CD4-positive, alpha-beta T cell treated with Interleukin-1 beta for 1 hour (primary cell): ENCODE measurements at regions not wholly inside any gene's neighbourhood (a gene's known extent, or its start where the extent isn't known, plus 50 kb on each side); places are given as distances from the start of the nearest gene placed in this dataset.

Experiments used
- DNase-seq, 2 donors: peaks; one replicate each; pipeline ENCODE4 v3.0.0-alpha.2; 2020 to 2022

- no peak for DNase-seq
Measured at GRCh38 chr12:102573237-102573636, 92.9 kb upstream of the IGF1 start.

- DNase-seq, result no peak
Measured at GRCh38 chr12:102571889-102572288, 91.5 kb upstream of the IGF1 start.

DNA sequence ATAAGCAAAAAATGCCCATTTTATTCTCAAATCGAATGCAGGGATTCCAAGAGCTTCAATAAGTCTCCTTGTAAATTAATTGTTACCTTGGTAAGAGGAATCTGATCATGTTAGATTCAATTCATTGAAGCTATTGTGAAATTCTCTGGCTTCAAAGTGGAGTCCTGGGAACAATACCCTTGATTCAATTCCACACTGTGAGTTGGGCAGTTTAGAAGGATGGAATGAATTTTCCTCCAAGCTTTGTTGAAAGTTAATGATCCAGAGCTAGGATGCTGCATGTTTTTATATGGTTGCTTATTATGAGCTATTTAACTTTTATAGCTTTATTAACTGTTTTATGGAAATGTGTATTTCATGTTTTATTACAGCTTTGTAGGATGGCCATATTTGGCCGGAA, 89.9 kb upstream of the IGF1 start:
- no peak for DNase-seq

DNA sequence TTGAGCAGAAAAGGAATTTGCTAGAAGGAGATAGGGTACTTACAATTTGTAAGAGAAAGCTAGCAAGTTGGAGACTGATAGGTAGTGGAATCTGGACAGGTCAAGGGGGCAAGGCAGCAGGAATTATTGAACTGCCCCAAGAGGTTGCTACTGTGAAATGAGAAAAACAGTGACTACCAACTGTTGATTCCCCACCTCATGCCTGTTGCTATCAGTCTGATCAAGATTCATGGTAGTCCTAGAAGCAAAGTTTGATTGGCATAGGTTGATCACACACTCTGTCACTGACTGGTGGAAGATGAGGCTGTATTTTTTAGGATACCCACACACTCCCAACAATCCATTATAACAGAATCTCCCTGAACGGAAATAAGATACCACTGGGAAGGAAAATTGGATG, 89.4 kb upstream of the IGF1 start:
- no peak for DNase-seq

- DNase-seq, result no peak
Measured at GRCh38 chr12:102568276-102568675, 87.9 kb upstream of the IGF1 start.

GRCh38 chr12:102567031-102567985, 86.9 kb upstream of the IGF1 start:
- no peak for DNase-seq

DNA sequence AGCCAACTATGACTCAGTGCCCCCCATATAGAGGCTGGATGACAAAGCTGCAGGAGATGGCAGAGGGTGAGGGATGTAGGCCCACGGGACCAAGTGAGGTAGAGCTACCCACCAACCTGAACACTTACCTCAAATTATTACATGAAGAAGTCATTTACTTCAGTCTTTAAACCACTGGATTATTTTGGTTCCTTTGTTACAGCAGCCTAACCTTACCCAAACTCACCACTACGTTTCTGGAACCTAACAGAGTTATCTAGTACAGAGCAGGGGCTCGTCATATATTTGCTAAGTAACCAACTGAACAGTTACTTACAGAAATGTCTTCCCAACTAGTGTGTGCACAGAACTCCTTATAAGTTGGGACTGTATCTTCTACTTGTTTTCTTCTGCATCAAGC, 85.2 kb upstream of the IGF1 start:
- no peak for DNase-seq

GRCh38 chr12:102564026-102564425, 83.7 kb upstream of the IGF1 start:
- no peak for DNase-seq

GRCh38 chr12:102562836-102563425, 82.6 kb upstream of the IGF1 start:
- DNase-seq, result no peak

- DNase-seq, result no peak
Measured at GRCh38 chr12:102551186-102551585, 70.8 kb upstream of the IGF1 start.

DNA sequence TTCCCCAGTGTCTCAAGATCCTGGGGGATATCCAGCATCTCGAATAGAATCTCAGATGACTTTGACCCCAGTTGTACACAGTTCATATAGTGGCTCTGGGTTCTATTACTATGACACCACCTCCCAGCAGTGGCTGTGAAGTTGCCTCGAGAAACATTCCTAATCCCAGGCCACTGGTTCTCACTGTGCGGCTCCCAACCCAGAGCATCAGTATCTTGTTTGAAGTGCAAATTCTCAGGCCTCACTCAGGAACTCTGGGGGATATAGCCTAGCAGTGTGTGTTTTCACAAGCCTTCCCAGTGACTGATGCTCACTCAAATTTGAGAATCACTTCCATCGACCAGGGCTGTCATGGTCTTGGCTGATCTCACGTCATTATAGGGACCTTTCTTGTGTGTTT, 69.3 kb upstream of the IGF1 start:
- DNase-seq, result no peak

DNA sequence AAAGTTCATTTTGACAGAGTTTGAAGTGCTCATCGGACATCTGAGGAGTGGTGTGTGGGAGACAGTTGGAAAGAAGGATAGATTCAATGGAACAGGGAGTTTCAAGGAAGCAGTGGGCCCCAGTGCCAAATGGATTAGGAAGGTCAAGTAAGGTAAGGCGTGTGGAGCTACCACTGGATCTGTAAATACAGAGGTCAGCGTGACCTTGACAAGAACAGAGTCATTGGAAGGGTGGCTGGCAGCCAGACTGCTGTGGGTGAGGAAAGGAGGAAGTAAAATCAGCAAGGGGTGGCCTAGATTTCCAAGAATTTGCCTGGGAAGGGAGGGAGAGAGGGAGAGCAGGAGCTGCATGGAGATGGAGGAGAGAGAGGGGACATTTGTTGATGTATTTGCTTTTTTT, 68.2 kb upstream of the IGF1 start:
- no peak for DNase-seq

DNA sequence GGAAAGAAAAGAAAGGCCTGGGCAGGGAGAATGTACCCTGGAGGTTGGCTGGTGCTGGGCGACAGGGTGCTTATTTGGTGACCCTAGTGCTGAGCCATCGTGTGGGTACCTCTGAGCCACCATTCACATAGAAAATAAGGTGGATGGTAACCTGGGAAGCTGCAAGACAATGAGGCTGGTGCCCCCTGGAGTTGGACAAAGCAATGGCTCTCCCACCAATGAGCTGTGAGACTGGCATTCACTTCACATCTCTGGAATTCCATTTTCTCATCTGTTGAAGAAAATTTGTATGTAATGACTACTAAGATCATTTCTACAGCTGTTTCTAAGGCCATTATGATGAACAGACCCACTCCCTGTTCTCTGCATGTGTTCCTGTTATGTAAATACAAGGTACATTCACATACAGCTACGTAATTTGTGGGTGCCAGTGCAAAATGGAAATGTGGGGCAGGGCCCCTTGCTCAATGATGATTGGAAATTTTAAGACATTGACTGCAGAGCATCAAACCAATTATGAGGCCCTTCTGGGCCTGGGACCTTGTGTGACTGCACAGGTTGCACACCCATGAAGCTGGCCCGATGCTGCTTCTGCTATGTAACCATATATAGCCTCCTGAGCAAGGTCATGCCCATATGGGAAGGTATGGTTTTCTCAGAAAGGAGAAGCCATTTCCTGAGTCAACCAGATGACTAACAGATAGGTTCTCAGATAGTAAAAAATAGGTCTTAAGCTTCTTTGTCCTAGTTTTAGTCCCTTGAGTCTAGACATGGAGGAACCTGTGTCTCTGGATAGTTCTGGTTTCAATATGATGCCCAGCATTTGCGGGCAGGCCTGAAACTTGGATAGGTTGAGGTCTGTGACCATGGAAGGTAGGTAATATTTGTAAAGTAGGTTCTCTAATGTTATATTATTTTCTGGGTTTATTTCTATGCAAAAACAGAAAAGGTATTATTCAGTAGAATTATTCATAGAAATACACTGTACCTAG, 63.4 kb upstream of the IGF1 start:
- no peak for DNase-seq

DNA sequence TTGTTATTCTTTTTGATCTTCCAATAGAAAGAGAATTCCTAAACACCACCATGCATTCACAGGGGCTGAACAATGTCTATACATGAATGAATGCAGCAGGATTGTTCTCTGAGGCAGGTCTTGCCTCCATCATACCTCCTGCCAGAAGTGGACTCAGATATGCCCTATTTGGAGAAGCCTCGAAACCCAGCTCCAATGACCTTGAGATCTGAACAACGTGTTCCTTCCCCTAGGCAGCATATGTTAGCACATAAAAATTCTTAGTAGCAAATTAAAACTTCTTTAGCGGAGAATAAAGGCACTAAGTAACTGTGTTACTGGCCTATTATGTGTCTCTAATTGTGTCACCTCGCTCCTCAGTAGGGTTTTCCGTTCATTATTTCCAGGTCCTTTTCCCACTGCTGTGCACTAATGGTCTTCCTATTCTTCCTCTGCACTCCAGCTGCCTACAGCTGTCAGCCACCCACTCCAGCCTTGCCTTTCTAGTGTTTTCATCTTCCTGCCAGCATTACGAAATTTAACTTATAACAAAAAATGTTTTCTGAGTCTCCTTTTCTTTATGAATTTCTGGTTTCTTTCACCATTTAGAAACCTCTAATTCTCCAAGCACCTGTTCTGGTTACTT, 62.6 kb upstream of the IGF1 start:
- DNase-seq, result no peak

- DNase-seq, result no peak
Measured at GRCh38 chr12:102540815-102541385, 60.5 kb upstream of the IGF1 start.

- DNase-seq, result no peak
Measured at GRCh38 chr12:102539651-102540553, 59.5 kb upstream of the IGF1 start.

GRCh38 chr12:102535306-102535705, 54.9 kb upstream of the IGF1 start:
- DNase-seq, result no peak

DNA sequence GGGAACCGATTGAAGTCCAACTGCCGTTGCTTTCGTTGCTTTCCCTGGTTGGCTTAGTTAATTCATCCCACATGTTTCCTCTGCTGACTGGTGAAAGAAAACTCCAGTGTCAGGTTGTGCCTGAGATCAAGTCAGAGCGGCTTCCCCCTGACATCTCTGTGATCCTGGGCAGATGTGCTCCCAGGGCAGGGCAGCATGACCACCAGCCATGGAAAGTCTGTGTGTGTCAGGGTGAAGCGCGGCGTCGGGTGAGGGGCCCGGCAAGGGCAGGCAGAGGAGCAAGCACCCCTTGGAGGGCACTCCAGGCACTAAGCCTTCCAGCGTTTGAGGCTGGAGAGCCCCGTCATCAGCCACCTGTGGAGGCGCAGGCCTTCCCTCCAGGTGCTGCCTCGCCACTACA, 54.5 kb upstream of the IGF1 start:
- DNase-seq, result no peak

DNA sequence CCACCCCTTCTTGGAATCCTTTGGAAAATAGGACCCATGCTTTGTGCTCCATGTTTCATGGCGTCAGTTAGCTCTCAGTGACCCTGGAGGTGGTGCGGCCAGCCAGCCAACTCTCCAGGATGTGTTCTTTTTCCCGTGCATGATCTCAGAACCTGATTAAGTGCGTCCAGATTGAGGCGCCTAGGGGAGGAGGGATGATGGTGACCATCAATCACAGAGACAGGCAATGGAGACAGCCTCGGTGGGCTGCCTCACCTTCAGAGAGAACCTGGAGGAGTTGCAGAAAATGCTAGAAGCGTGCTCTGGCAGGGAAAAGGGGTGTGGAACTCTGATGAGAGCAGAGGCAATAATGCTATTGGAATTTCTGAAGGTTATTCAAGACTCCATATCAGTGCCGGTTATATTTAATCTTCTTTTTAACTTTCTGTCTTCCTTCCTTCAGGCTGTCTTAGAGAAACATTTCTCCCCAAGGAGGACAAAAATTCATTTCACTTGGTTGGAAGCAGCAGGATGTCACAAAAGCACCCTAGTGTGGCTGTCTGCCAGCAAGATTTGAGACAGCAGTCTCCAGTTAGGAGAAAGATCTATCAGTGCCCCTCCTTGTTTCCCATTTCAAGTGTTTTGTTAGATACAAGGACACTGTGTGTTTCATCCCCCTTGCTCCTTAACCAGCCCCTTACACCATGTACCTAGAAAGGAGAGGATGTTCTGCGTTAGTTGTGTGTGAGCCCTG, 53.3 kb upstream of the IGF1 start:
- DNase-seq, result no peak
